ENCODE measurements at regions not wholly inside any gene's neighbourhood (a gene's known extent, or its start where the extent isn't known, plus 50 kb on each side); places are given as distances from the start of the nearest gene placed in this dataset.
"Not testable (repeated sequence)": the region's sequence is repeated elsewhere in the genome, so short reads cannot be mapped to it uniquely, and the experiment has no call there.

- DNase-seq: not testable (repeated sequence)
These were observed 63.3 kb upstream of the CEP78 start for GRCh38 chr9:78172610-78173009.

- DNase-seq: no peak
These were observed 64.2 kb upstream of the CEP78 start for GRCh38 chr9:78171651-78172050.

GRCh38 chr9:78169125-78169524 lies 66.8 kb upstream of the CEP78 start:
- no peak for DNase-seq

GRCh38 chr9:78167356-78167755 lies 68.5 kb upstream of the CEP78 start:
- DNase-seq: no peak

- DNase-seq: no peak
These were observed 72.0 kb upstream of the CEP78 start for GRCh38 chr9:78163834-78164233.

- no peak for DNase-seq
These were observed 77.6 kb upstream of the CEP78 start for GRCh38 chr9:78158286-78158685.

GRCh38 chr9:78150983-78151356 lies 84.9 kb upstream of the CEP78 start:
- no peak for DNase-seq

GRCh38 chr9:78150312-78150982 lies 85.4 kb upstream of the CEP78 start:
- DNase-seq: no peak

- no peak for DNase-seq
These were observed 86.1 kb upstream of the CEP78 start for GRCh38 chr9:78149702-78150291.

- DNase-seq: no peak
These were observed 89.6 kb upstream of the CEP78 start for GRCh38 chr9:78146241-78146640.

- DNase-seq: no peak
These were observed 91.1 kb upstream of the CEP78 start for GRCh38 chr9:78144663-78145377.

GRCh38 chr9:78144008-78144381 lies 91.9 kb upstream of the CEP78 start:
- DNase-seq: no peak

- no peak for DNase-seq
These were observed 92.4 kb upstream of the CEP78 start for GRCh38 chr9:78143281-78144007.

- DNase-seq: not testable (repeated sequence)
These were observed 93.6 kb upstream of the CEP78 start for GRCh38 chr9:78142264-78142663.

- DNase-seq: no peak
These were observed 102.1 kb upstream of the CEP78 start for GRCh38 chr9:78133751-78134150.

- no peak for DNase-seq
These were observed 101.1 kb upstream of the GNAQ start for GRCh38 chr9:78132701-78133058.

- no peak for DNase-seq
These were observed 100.5 kb upstream of the GNAQ start for GRCh38 chr9:78131969-78132700.

- no peak for DNase-seq
These were observed 99.2 kb upstream of the GNAQ start for GRCh38 chr9:78130853-78131252.

GRCh38 chr9:78130004-78130403 lies 98.4 kb upstream of the GNAQ start:
- DNase-seq: no peak

GRCh38 chr9:78127279-78128225 lies 95.9 kb upstream of the GNAQ start:
- no peak for DNase-seq

GRCh38 chr9:78123808-78124207 lies 92.2 kb upstream of the GNAQ start:
- DNase-seq: no peak

GRCh38 chr9:78122631-78123030 lies 91.0 kb upstream of the GNAQ start:
- no peak for DNase-seq
